ENCODE measurements at regions not wholly inside any gene's neighbourhood (a gene's known extent, or its start where the extent isn't known, plus 50 kb on each side); places are given as distances from the start of the nearest gene placed in this dataset.

- no peak for DNase-seq (ENCODE audit: low read depth in 2 of 2)
Measured at GRCh38 chr9:107163370-107163769, 119.7 kb upstream of the RAD23B start.

GRCh38 chr9:107169796-107170195, 113.3 kb upstream of the RAD23B start:
- DNase-seq (ENCODE audit: low read depth in 2 of 2), result no peak

GRCh38 chr9:107170801-107171200, 112.3 kb upstream of the RAD23B start:
- DNase-seq (ENCODE audit: low read depth in 2 of 2), result no peak

GRCh38 chr9:107172160-107172978, 110.7 kb upstream of the RAD23B start:
- DNase-seq (ENCODE audit: low read depth in 2 of 2), result peak; percentile 10 to 24

- no peak for DNase-seq (ENCODE audit: low read depth in 2 of 2)
Measured at GRCh38 chr9:107172979-107173347, 110.1 kb upstream of the RAD23B start.

GRCh38 chr9:107173422-107174180, 109.5 kb upstream of the RAD23B start:
- DNase-seq (ENCODE audit: low read depth in 2 of 2), result no peak

- no peak for DNase-seq (ENCODE audit: low read depth in 2 of 2)
Measured at GRCh38 chr9:107174441-107174840, 108.6 kb upstream of the RAD23B start.

GRCh38 chr9:107175041-107175440, 108.0 kb upstream of the RAD23B start:
- no peak for DNase-seq (ENCODE audit: low read depth in 2 of 2)

GRCh38 chr9:107175816-107176435, 107.2 kb upstream of the RAD23B start:
- DNase-seq (ENCODE audit: low read depth in 2 of 2), result no peak

- DNase-seq (ENCODE audit: low read depth in 2 of 2), result no peak
Measured at GRCh38 chr9:107176436-107177151, 106.5 kb upstream of the RAD23B start.

- DNase-seq (ENCODE audit: low read depth in 2 of 2), result no peak
Measured at GRCh38 chr9:107177243-107177839, 105.7 kb upstream of the RAD23B start.

- no peak for DNase-seq (ENCODE audit: low read depth in 2 of 2)
Measured at GRCh38 chr9:107177857-107178256, 105.2 kb upstream of the RAD23B start.

GRCh38 chr9:107178293-107178692, 104.8 kb upstream of the RAD23B start:
- no peak for DNase-seq (ENCODE audit: low read depth in 2 of 2)

GRCh38 chr9:107180206-107180605, 102.9 kb upstream of the RAD23B start:
- DNase-seq (ENCODE audit: low read depth in 2 of 2), result no peak

GRCh38 chr9:107183176-107183575, 99.9 kb upstream of the RAD23B start:
- no peak for DNase-seq (ENCODE audit: low read depth in 2 of 2)

- no peak for DNase-seq (ENCODE audit: low read depth in 2 of 2)
Measured at GRCh38 chr9:107188376-107188775, 94.7 kb upstream of the RAD23B start.

- DNase-seq (ENCODE audit: low read depth in 2 of 2), result no peak
Measured at GRCh38 chr9:107190061-107190935, 92.8 kb upstream of the RAD23B start.

- no peak for DNase-seq (ENCODE audit: low read depth in 2 of 2)
Measured at GRCh38 chr9:107190936-107191290, 92.2 kb upstream of the RAD23B start.

- no peak for DNase-seq (ENCODE audit: low read depth in 2 of 2)
Measured at GRCh38 chr9:107193251-107193650, 89.8 kb upstream of the RAD23B start.

- DNase-seq (ENCODE audit: low read depth in 2 of 2), result no peak
Measured at GRCh38 chr9:107198718-107199117, 84.4 kb upstream of the RAD23B start.

- DNase-seq (ENCODE audit: low read depth in 2 of 2), result no peak
Measured at GRCh38 chr9:107208121-107208520, 75.0 kb upstream of the RAD23B start.
